NCI-H2107 (cell line): ENCODE measurements at regions not wholly inside any gene's neighbourhood (a gene's known extent, or its start where the extent isn't known, plus 50 kb on each side); places are given as distances from the start of the nearest gene placed in this dataset.
"Not testable (repeated sequence)": the region's sequence is repeated elsewhere in the genome, so short reads cannot be mapped to it uniquely, and the experiment has no call there.

Experiments
- DNase-seq: peaks from one replicate; lab custom pipeline; 2025; lab: John Stamatoyannopoulos, UW

DNA sequence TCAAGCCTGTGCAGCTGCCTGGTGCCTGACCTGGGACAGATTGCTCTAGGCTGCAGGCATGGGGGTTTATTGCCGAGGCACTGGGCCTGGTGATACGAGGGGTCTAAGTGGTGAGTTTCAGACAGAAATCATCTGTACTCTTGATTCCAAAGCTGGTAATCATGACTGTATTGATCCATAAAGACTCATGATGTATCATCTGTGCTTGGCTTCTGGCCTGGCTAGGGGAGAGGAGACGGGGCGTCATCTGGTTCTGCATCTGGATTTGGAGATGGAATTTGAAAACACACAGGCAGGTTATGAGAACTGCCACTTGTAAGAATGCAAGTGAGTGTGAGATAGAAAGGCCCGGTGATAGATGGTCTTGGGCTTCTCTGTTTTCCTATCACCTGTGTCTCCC lies 337.4 kb upstream of the C2CD4B start:
- no peak for DNase-seq

DNA sequence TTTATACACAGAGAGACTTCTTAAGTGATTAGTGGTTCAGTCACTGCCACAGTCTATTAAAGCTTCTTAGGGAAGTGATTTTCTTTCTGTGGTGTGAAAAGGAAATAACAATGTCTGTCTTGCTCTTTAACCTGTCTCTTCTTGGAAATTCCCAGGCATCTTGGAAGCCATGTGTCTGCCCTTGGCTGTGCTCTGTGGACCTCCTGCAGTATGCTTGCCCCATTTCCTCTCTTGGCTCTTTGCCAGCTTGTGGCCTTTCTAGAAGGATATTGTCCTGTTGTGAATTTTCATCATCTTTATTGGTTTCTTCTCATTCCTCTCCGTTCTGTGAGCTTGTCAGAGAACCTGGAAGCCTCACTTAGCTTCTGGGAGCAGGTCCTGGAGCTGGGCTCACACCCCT lies 338.4 kb upstream of the C2CD4B start:
- no peak for DNase-seq

DNA sequence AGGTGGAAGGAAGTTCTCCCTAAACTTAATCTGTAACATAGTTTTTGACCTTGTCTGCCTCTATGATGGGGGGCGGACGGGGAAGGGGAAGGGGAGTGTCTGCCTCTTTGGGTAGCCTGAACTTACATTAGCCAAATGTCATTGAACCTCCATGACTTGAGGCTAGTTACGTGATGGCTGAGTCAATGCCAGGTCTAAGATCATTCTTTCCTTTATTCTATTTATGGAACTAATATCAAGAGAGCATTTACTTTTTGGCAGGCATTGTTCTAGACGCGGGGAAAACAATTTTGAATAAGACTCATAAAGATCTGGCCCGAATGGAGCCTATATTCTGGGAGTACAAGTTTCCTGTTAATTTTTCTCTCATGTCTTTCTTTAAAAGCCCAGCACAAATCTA lies 340.7 kb upstream of the C2CD4B start:
- no peak for DNase-seq

GRCh38 chr15:62506217-62506805 lies 341.2 kb upstream of the C2CD4B start:
- DNase-seq: no peak

DNA sequence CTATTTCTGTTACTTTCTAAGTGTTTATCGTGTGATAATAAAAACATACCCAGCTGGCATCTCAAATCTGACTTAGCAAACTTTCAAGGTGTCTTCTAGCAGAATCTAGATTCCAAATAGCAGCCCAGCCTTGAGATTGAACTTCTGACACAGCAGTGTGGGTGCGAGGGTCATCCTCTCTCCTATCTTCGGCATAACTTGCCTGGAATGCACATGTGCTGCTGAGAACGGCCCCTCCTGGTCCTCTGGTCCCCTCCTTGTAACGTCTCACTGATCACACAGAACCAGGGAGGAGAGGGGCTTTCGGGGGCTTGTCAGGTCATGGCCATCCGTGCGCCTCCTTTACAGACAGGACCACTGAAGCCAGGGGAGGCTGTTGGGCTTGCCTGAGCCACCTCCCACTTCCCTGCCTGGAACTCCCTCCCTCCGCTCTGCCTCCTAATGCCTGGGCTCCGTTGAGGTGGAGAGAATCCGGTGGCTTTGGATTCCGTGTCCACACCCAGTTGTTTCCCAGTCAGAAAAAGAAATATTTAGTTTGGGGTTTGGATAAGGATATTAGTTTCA lies 344.4 kb upstream of the C2CD4B start:
- DNase-seq: no peak

DNA sequence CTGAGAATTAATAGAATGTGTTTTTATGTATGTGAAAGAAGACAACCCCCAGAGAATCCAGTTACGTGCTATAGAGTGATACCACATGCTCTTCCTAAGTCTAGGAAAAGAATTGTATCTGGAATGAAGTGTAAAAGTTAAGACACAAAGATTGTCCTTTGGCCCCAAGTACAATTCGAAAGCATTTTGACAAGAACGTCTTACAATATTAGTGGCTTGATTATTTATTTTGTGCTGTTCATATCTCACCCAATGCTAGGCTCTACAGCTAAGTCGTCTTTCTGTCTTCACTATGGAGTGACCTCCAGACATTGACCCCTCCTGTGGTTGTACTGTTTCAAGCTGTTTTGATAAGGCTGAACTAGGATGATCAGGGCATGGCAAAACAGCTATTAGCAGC lies 345.7 kb upstream of the C2CD4B start:
- DNase-seq: no peak

- DNase-seq: no peak
Observed at GRCh38 chr15:62512904-62513303, 347.8 kb upstream of the C2CD4B start.

DNA sequence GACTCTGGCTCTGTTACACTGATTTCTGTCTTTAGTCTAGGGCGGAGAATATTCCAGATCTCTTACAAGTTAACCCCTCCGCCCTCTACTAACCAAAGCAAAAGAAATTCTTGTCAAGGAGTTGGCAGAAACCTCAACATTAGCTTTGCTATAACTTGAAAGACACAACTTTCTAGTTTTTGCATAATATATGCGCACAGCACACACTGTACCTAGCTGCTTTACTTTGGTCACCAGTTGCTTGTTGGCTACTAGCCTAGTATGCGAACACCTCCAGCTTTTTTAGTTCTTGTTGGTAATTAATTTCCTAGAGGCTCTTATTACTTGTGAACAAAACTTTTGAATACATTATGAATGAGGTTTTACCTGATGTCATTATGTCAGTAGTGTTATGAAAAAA lies 348.8 kb upstream of the C2CD4B start:
- DNase-seq: no peak

- DNase-seq: no peak
Observed at GRCh38 chr15:62515696-62516395, 350.8 kb upstream of the C2CD4B start.

DNA sequence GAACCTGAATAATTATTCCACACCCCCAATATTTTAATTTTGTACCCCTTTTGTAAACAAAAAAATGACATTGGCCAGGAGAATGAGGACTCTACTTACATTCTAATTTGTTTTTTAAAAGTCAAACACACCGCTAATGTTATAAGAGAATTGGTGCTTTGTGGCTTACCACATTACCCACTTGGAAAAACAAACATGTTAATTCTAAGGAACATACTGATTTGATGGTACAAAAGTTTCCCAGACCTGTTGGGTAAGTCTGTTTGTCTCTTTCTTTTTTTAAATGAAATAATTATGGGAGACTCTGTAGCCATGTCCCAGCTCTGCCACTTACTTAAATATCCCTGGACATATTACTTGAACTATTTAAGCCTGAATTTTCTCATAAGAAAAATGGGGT lies 352.5 kb upstream of the C2CD4B start:
- DNase-seq: no peak

GRCh38 chr15:62518666-62519065 lies 353.6 kb upstream of the C2CD4B start:
- DNase-seq: not testable (repeated sequence)

DNA sequence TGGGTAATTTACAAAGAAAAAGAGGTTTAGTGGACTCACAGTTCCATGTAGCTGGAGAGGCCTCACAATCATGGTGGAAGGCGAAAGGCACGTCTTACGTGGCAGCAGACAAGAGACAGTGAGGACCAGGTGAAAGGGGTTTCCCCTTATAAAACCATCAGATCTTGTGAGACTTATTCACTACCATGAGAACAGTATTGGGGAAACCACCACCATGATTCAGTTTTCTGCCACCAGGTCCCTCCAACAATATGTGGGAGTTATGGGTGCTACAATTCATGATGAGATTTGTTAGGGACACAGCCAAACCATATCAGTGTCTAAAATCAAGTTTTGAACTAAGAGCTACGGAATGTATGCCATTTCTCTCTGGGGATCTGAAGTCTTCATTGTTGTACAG lies 354.8 kb upstream of the C2CD4B start:
- DNase-seq: no peak

DNA sequence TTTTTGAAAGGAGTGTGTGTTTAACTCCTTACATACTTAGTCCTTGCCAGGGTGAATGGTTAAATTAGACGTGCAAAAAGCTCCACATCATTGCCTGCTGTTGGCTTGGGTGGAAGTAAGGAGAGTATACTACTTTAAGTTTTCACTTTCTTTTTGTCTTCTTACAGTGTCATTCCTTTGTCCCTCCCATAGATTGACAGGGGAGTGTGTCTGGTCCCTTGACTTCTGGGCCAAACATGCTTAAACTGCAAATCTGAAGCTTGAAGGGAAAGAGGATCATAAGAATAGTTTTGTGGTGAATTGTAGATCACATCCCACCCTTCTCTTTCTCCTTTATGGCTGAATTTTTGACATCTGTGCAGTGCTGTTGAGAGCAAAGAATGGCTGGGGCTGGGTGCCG lies 355.8 kb upstream of the C2CD4B start:
- DNase-seq: no peak

- no peak for DNase-seq
Observed at GRCh38 chr15:62521396-62521795, 356.3 kb upstream of the C2CD4B start.

DNA sequence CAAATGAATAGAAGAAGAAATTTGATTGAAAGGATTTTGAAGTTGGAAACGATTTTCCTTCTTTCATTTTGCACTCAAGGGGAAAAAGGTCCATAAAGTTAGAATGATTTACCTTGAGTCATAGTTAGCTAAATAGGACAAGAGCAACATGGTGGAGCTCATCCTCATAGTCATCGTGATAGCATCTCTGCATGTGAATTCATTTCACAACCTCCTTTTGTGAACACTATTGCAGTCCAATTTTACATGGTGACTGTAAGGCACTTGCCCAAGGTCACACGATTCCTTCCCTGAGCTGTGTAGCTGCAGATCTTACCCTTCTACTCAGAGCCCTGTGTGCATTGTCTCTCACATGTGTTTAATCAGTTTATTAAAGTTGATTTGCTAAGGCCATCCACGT lies 359.8 kb upstream of the C2CD4B start:
- DNase-seq: no peak

DNA sequence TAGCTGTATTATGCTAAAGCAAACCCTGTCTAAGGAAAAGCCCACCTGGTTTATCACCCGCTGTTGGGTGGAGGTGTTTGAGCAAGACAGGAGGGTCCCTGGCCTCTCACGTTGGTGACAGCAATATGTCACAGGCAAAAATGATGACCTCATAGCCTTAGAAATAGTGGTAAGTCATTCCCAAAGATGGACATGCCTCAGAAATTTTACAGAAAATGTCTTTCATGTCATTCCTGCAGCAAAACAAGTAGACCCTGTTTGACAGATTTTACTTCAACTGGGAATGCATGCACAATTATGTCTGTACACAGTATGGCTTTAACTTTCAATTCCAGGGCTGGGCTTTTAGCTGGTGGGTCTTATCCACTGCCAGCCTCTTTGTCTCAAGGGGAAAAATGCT lies 362.3 kb upstream of the C2CD4B start:
- DNase-seq: no peak

GRCh38 chr15:62528505-62528904 lies 363.4 kb upstream of the C2CD4B start:
- no peak for DNase-seq

DNA sequence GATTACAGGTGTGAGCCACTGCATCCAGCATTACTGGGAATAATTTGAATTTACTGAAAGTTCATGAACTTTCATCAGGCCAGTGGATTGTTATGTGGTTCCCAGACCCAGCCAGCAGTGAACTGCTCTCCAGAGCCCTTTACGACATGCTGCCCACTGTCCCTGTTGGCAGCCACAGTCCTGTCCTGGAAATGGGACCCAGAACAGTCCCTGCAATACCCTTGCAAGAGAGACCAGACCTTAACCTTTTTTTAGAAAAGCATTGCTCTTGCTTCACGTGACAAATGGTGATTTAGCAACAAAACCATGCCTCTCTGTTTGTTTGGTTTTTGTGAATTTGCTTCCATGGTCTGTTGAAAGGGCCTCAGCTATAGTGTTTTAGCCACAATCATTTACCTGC lies 367.3 kb upstream of the C2CD4B start:
- no peak for DNase-seq

- DNase-seq: no peak
Observed at GRCh38 chr15:62533687-62534086, 368.6 kb upstream of the C2CD4B start.

- no peak for DNase-seq
Observed at GRCh38 chr15:62534996-62535395, 369.9 kb upstream of the C2CD4B start.

DNA sequence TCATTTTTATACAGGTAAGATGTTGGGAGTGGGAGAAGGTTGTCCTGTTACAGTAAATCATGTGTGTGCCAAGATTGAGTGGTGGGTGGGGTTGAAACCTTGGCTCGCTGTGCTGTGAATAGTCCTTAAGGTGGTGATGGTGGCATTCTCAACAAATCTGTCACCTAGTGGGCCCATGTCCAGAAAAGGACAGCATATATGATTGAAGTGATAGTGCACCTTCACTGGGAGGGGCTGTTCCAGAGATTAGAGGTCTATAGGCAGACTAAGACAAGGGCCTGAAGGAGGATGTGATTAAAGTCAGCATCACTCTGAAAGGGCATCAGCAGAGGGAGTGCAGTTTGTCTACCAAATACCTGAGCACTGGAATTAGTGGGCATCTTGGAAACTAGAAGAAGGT lies 374.2 kb upstream of the C2CD4B start:
- DNase-seq: no peak

GRCh38 chr15:62541250-62541649 lies 376.2 kb upstream of the C2CD4B start:
- DNase-seq: no peak

DNA sequence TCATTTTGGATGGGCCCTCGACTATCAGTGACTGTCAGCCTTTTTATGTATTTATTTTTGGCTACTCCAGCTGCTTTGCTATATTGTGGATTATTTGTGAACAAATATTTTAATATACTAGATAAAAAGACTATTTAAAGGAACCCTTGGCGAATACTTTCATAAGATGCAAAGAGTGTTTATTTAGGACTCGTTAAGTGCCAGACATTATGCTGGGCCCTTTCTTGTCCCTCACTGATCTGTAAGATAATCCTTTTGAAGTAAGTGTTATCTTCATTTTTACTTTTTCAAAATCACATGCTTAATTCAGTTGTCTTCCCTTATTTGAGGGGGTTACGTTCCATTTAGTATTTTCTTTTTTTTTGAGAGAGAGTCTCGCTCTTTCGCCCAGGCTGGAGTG lies 376.8 kb upstream of the C2CD4B start:
- DNase-seq: no peak

- DNase-seq: no peak
Observed at GRCh38 chr15:62544446-62544845, 379.4 kb upstream of the C2CD4B start.
